ENCODE measurements at regions not wholly inside any gene's neighbourhood (a gene's known extent, or its start where the extent isn't known, plus 50 kb on each side); places are given as distances from the start of the nearest gene placed in this dataset.

DNA sequence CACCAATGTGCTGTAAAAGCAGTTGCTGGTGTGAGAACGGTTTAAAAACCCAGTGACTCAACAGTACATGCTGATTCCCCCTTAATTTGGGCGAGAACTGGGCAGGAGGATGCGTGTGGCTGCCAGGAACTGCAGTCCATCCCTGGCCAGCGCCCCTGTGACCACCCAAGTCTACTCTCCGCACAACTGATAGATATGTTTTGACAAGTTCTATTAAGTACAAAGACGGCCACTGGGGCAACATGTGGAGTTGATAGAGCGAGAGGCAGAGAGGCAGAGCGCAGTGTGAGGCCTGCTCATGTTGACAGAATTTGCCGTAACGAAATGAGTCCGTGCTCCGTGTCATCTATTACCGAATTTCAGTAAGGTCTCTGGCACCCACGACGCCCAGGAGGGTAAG is 855.0 kb downstream of the BCL11B start:
- TF ChIP-seq CTCF (IDR thresholded peaks at IDR 0.05) (no peak), MEF2A (IDR thresholded peaks at IDR 0.05; ENCODE audit: borderline replicate concordance, low read depth) (no peak), CHD2 (IDR thresholded peaks at IDR 0.05; ENCODE audit: low read length, partially characterized antibody) (no peak), TAF1 (IDR thresholded peaks at IDR 0.05; ENCODE audit: borderline replicate concordance, low read depth, low read length) (no peak), EP300 (IDR thresholded peaks at IDR 0.05; ENCODE audit: borderline replicate concordance in 1 of 2, low read depth in 1 of 2, low read length in 1 of 2) (no peak), JUND (IDR thresholded peaks at IDR 0.05) (no peak), PBX3 (IDR thresholded peaks at IDR 0.05) (no peak), TEAD4 (IDR thresholded peaks at IDR 0.05; ENCODE audit: borderline replicate concordance, insufficient read depth) (no peak), POLR2AphosphoS5 (IDR thresholded peaks at IDR 0.05; ENCODE audit: low read depth, low read length) (no peak)
- TF ChIP-seq, protein P1, sequence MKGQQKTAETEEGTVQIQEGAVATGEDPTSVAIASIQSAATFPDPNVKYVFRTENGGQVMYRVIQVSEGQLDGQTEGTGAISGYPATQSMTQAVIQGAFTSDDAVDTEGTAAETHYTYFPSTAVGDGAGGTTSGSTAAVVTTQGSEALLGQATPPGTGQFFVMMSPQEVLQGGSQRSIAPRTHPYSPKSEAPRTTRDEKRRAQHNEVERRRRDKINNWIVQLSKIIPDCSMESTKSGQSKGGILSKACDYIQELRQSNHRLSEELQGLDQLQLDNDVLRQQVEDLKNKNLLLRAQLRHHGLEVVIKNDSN (IDR thresholded peaks at IDR 0.05; ENCODE audit: borderline replicate concordance, low read depth): no peak

All from SK-N-SH (cell line).